GM12878 (cell line): ENCODE measurements at regions not wholly inside any gene's neighbourhood (a gene's known extent, or its start where the extent isn't known, plus 50 kb on each side); places are given as distances from the start of the nearest gene placed in this dataset.

Source experiments
- ATAC-seq: fragments of 200-7000 bp; cut with Tn5 transposase; 3 replicates; pipeline ENCODE4 v1.9.1; 2020; ENCODE audit warnings: mild to moderate bottlenecking, moderate library complexity
- BruUV-seq: library from RNA; stranded (reverse); fragments of 400-500 nt; replicated peaks from 2 replicates; lab custom pipeline; 2021; lab: Mats Ljungman, UMichigan
- CTCF ChIA-PET: fragments of 300-600 bp; sonication (Branson Sonifier 250); formaldehyde crosslinking; extraction: SDS; loops from one replicate; lab custom pipeline; 2021; ENCODE audit warnings: inconsistent platforms; lab: Yijun Ruan, JAX
- POLR2A ChIA-PET: fragments of 350-600 bp; formaldehyde crosslinking; extraction: SDS; loops from one replicate; lab custom pipeline; 2021; ENCODE audit warnings: inconsistent platforms; lab: Charles Lee
- RAD21 ChIA-PET: fragments of 300-600 bp; sonication (Branson Sonifier 250); formaldehyde crosslinking; loops from one replicate; lab custom pipeline; 2023; ENCODE audit warnings: antibody characterized with exemption; ENCODE audit not compliant: unreplicated experiment; lab: Charles Lee
- SMC1A ChIA-PET: fragments of 300-600 bp; sonication (Branson Sonifier 250); formaldehyde crosslinking; loops from one replicate; lab custom pipeline; 2023; ENCODE audit not compliant: unreplicated experiment, uncharacterized antibody; lab: Charles Lee
- DNase-seq: peaks from one replicate; pipeline ENCODE4 v3.0.0-alpha.2; 2011; ENCODE audit warnings: low read depth, low spot score
- FAIRE-seq: peaks from 3 replicates; lab custom pipeline; 2011; peaks lifted over from hg19 to GRCh38; lab: Jason Lieb, UNC
- H2AFZ ChIP-seq: 2 replicates; pipeline ENCODE4 v1.6.0; 2011; ENCODE audit warnings: low read depth, low read length, control low read depth; ENCODE audit not compliant: control insufficient read depth
- H3K27ac ChIP-seq: 2 replicates; pipeline ENCODE4 v1.5.1; 2011; ENCODE audit warnings: control low read depth; ENCODE audit not compliant: control insufficient read depth, insufficient read depth
- H3K27me3 ChIP-seq, 2 experiments: replicated peaks in 1 of 2; 2 replicates each; pipeline versions ENCODE4 v1.6.0 to v1.6.1; 2011; ENCODE audit warnings: low read length in 1 of 2; ENCODE audit not compliant: control insufficient read depth in 2 of 2, insufficient read depth in 2 of 2
- H3K36me3 ChIP-seq, 2 experiments: 2 replicates each; pipeline ENCODE4 v1.5.1; 2011; ENCODE audit warnings: low read length in 1 of 2; ENCODE audit not compliant: control insufficient read depth in 2 of 2, insufficient read depth in 2 of 2
- H3K4me1 ChIP-seq: 2 replicates; pipeline ENCODE4 v1.6.1; 2011; ENCODE audit warnings: mild to moderate bottlenecking, low read length, moderate library complexity, mixed read lengths; ENCODE audit not compliant: control insufficient read depth, insufficient read depth
- H3K4me2 ChIP-seq: 2 replicates; pipeline ENCODE4 v1.6.0; 2011; ENCODE audit warnings: control low read depth; ENCODE audit not compliant: control insufficient read depth, insufficient read depth
- H3K4me3 ChIP-seq: fragments of 200-600 bp; sonication (generic); 2 replicates; pipeline ENCODE4 v1.5.1; 2016
- H3K79me2 ChIP-seq: 2 replicates; pipeline ENCODE4 v1.6.0; 2011; ENCODE audit warnings: low read length; ENCODE audit not compliant: control insufficient read depth, insufficient read depth
- H3K9ac ChIP-seq: 2 replicates; pipeline ENCODE4 v1.8.0; 2011; ENCODE audit warnings: low read length, control low read depth, mixed read lengths; ENCODE audit not compliant: control insufficient read depth, insufficient read depth
- H3K9me3 ChIP-seq: replicated peaks from 3 replicates; pipeline ENCODE4 v1.5.1; 2011; ENCODE audit warnings: mild to moderate bottlenecking, low read length; ENCODE audit not compliant: control insufficient read depth, insufficient read depth
- H4K20me1 ChIP-seq: 2 replicates; pipeline ENCODE4 v1.6.0; 2011; ENCODE audit not compliant: control insufficient read depth, insufficient read depth
- BCL11A ChIP-seq: IDR thresholded peaks from 2 replicates; pipeline ENCODE4 v1.6.1; 2011; ENCODE audit warnings: low read depth, low read length
- BCL3 ChIP-seq: IDR thresholded peaks from 2 replicates; pipeline ENCODE4 v1.6.1; 2011; ENCODE audit warnings: borderline replicate concordance, low read depth, mild to moderate bottlenecking, moderate library complexity, low read length; ENCODE audit not compliant: insufficient read depth, poor library complexity, severe bottlenecking
- CBFB ChIP-seq: IDR thresholded peaks from 2 replicates; pipeline ENCODE4 v1.6.1; 2016; ENCODE audit warnings: antibody characterized with exemption, low read depth
- CHD1 ChIP-seq: IDR thresholded peaks from 2 replicates; pipeline ENCODE4 v1.6.1; 2012; ENCODE audit warnings: low read depth, low read length, improper control_type of control experiment
- FOXM1 ChIP-seq: IDR thresholded peaks from 2 replicates; pipeline ENCODE4 v1.6.1; 2012; ENCODE audit warnings: low read depth, mild to moderate bottlenecking, inconsistent platforms, low read length, moderate library complexity
- IKZF1 ChIP-seq: fragments of 450-650 bp; conservative IDR thresholded peaks from 2 replicates; pipeline ENCODE4 v1.6.1; 2017; ENCODE audit warnings: antibody characterized with exemption, mild to moderate bottlenecking
- MAX ChIP-seq: IDR thresholded peaks from 2 replicates; pipeline ENCODE4 v1.6.1; 2012; ENCODE audit warnings: low read depth, low read length, improper control_type of control experiment
- NR2C1 ChIP-seq: fragments of 450-650 bp; IDR thresholded peaks from 2 replicates; pipeline ENCODE4 v1.6.1; 2017; ENCODE audit warnings: antibody characterized with exemption, mild to moderate bottlenecking, moderate library complexity
- SMC3 ChIP-seq: IDR thresholded peaks from 2 replicates; pipeline ENCODE4 v1.6.1; 2011; ENCODE audit warnings: low read length, improper control_type of control experiment, borderline replicate concordance
- SREBF2 ChIP-seq: IDR thresholded peaks from 2 replicates; pipeline ENCODE4 v1.6.1; 2012; ENCODE audit warnings: mild to moderate bottlenecking, low read length
- TARDBP ChIP-seq: IDR thresholded peaks from 2 replicates; pipeline ENCODE4 v1.6.1; 2016; ENCODE audit warnings: borderline replicate concordance
- ZNF217 ChIP-seq: fragments of 450-650 bp; IDR thresholded peaks from 2 replicates; pipeline ENCODE4 v1.6.1; 2017; ENCODE audit warnings: antibody characterized with exemption, mild to moderate bottlenecking
- ZZZ3 ChIP-seq: IDR thresholded peaks from 2 replicates; pipeline ENCODE4 v1.6.1; 2011; ENCODE audit warnings: low read depth; ENCODE audit not compliant: control insufficient read depth, insufficient read length
- WGBS: methylation state at CpG from one replicate; pipeline ENCODE4 v1.1.6; 2016; ENCODE audit warnings: low lambda C conversion rate; ENCODE audit not compliant: insufficient replicate concordance, insufficient coverage; ENCODE audit errors: missing lambda C conversion rate; 5-methylcytosine and 5-hydroxymethylcytosine counted together
- in situ Hi-C: fragments of 300-500 bp; cut with MboI; formaldehyde crosslinking; loops from 9 replicates; pipeline ENCODE4 v1.14.3; 2018; ENCODE audit warnings: mixed read lengths
- intact Hi-C: fragments of 100-400 bp; cut with micrococcal nuclease; formaldehyde crosslinking; loops from one replicate; pipeline ENCODE4 v1.14.2; 2022; ENCODE audit not compliant: unreplicated experiment

- no peak for TF ChIP-seq BCL11A
Observed at GRCh38 chr18:61082976-61083630, 250.1 kb upstream of the CDH20 start (continued).

GRCh38 chr18:61085036-61085435 is 248.2 kb upstream of the CDH20 start:
- no peaks in the 10 kb centered on the region for H3K4me1 ChIP-seq
- FAIRE-seq (no peak), ATAC-seq (no peak), DNase-seq (no peak)
- 33% methylated on average over 3 of the region's 3 CpGs for WGBS
- H3K9ac ChIP-seq = no peak overlapping the region
- H3K4me3 ChIP-seq = no peak overlapping the region
- H2AFZ ChIP-seq = no peak overlapping the region
- no peaks in the 10 kb centered on the region for H3K79me2 ChIP-seq
- H3K9me3 ChIP-seq = no peaks in the 10 kb centered on the region
- H3K4me2 ChIP-seq = no peak overlapping the region
- ChIA-PET SMC1A (no interaction called here), CTCF (no interaction called here), RAD21 (no interaction called here), POLR2A (no interaction called here)
- BruUV-seq = no TSS peak
- in situ Hi-C loops = no loop called here
- TF ChIP-seq TARDBP (no peak), IKZF1 (no peak)
- intact Hi-C loops = no loop called here
- H3K36me3 ChIP-seq = no peaks in the 10 kb centered on the region
- H3K27me3 ChIP-seq = no peaks in the 10 kb centered on the region
- H4K20me1 ChIP-seq = no peaks in the 10 kb centered on the region
- no peak overlapping the region for H3K27ac ChIP-seq

GRCh38 chr18:61085761-61086160 is 247.5 kb upstream of the CDH20 start:
- no peaks in the 10 kb centered on the region for H3K79me2 ChIP-seq
- no peaks in the 10 kb centered on the region for H3K36me3 ChIP-seq
- H3K9me3 ChIP-seq = no peaks in the 10 kb centered on the region
- H4K20me1 ChIP-seq = no peaks in the 10 kb centered on the region
- no peak overlapping the region for H2AFZ ChIP-seq
- intact Hi-C loops (no loop called here), in situ Hi-C loops (no loop called here)
- no peak for DNase-seq
- POLR2A ChIA-PET = no interaction called here
- no peaks in the 10 kb centered on the region for H3K27me3 ChIP-seq
- RAD21 ChIA-PET = no interaction called here
- FAIRE-seq = no peak
- SMC1A ChIA-PET = no interaction called here
- ATAC-seq = no peak
- no peaks in the 10 kb centered on the region for H3K4me1 ChIP-seq
- no peak overlapping the region for H3K27ac ChIP-seq
- CTCF ChIA-PET = no interaction called here
- no TSS peak for BruUV-seq
- no peak overlapping the region for H3K4me3 ChIP-seq
- no peak overlapping the region for H3K9ac ChIP-seq
- no peak overlapping the region for H3K4me2 ChIP-seq
- no peak for TF ChIP-seq CHD1
- no peak for TF ChIP-seq ZNF217
- TF ChIP-seq SREBF2 = no peak
- no peak for TF ChIP-seq TARDBP
- no peak for TF ChIP-seq BCL3
- no peak for TF ChIP-seq SMC3
- TF ChIP-seq NR2C1 = no peak
- TF ChIP-seq FOXM1 = no peak
- TF ChIP-seq CBFB = no peak
- no peak for TF ChIP-seq ZZZ3
- TF ChIP-seq MAX = no peak
